ENCODE measurements at regions not wholly inside any gene's neighbourhood (a gene's known extent, or its start where the extent isn't known, plus 50 kb on each side); places are given as distances from the start of the nearest gene placed in this dataset.

- DNase-seq = no peak
Measured at GRCh38 chr19:30130356-30131122, 188.5 kb downstream of the URI1 start.

- no peak for DNase-seq
Measured at GRCh38 chr19:30131246-30131645, 189.2 kb downstream of the URI1 start.

GRCh38 chr19:30131722-30132291 lies 189.8 kb downstream of the URI1 start:
- no peak for DNase-seq

- DNase-seq = no peak
Measured at GRCh38 chr19:30132343-30133075, 190.5 kb downstream of the URI1 start.

- DNase-seq = no peak
Measured at GRCh38 chr19:30133803-30134202, 191.8 kb downstream of the URI1 start.

- DNase-seq = no peak
Measured at GRCh38 chr19:30135093-30135757, 193.2 kb downstream of the URI1 start.

GRCh38 chr19:30135797-30136196 lies 193.8 kb downstream of the URI1 start:
- DNase-seq = no peak

- DNase-seq = no peak
Measured at GRCh38 chr19:30136611-30137195, 194.7 kb downstream of the URI1 start.

- no peak for DNase-seq
Measured at GRCh38 chr19:30137747-30138146, 195.7 kb downstream of the URI1 start.

- DNase-seq = no peak
Measured at GRCh38 chr19:30144242-30144758, 202.3 kb downstream of the URI1 start.

- DNase-seq = no peak
Measured at GRCh38 chr19:30144802-30145201, 202.8 kb downstream of the URI1 start.

GRCh38 chr19:30145467-30145866 lies 203.4 kb downstream of the URI1 start:
- DNase-seq = no peak

GRCh38 chr19:30146346-30146745 lies 204.3 kb downstream of the URI1 start:
- no peak for DNase-seq

- DNase-seq = no peak
Measured at GRCh38 chr19:30148039-30148790, 206.2 kb downstream of the URI1 start.

- no peak for DNase-seq
Measured at GRCh38 chr19:30148803-30149202, 206.8 kb downstream of the URI1 start.

GRCh38 chr19:30149300-30149699 lies 207.3 kb downstream of the URI1 start:
- DNase-seq = no peak

GRCh38 chr19:30150626-30151025 lies 208.6 kb downstream of the URI1 start:
- DNase-seq = no peak

GRCh38 chr19:30151081-30151480 lies 209.0 kb downstream of the URI1 start:
- no peak for DNase-seq

- no peak for DNase-seq
Measured at GRCh38 chr19:30152510-30153291, 210.7 kb downstream of the URI1 start.

GRCh38 chr19:30153326-30154210 lies 211.5 kb downstream of the URI1 start:
- DNase-seq = no peak

All from activated CD8-positive, alpha-beta memory T cell treated with anti-CD3 and anti-CD28 coated beads for 24 hours (primary cell).